ENCODE measurements at regions not wholly inside any gene's neighbourhood (a gene's known extent, or its start where the extent isn't known, plus 50 kb on each side); places are given as distances from the start of the nearest gene placed in this dataset.

DNA sequence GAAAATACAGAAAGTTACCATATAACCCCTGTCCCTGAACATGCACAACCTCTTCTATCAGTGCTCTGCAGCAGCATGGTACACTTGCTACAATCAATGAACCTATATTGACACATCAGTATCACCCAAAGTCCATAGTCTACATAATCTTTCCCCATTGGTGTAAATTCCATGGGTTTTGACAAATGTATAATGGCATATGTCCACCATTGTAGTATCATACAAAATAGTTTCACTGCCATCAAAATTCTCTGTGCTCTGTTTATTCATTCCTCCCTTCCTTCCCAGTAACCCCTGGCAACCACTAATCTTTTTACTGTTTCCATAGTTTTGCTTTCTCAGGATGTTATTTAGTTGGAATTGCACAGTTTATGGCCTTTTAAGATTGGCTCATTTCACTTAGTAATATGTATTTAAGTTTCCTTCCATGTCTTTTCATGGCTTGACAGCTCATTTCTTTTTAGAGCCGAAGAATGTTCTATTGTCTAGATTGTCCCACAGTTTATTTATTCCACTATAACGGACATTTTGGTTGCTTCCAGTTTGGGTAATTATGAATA is 1707.0 kb downstream of the EFNA5 start:
- Histone ChIP-seq H3K79me2 (ENCODE audit: low read length) (no peaks in the 10 kb centered on the region), H4K20me1 (ENCODE audit: insufficient read depth, low read length) (no peaks in the 10 kb centered on the region), H3K36me3 (replicated peaks; ENCODE audit: low read depth, low read length) (no peaks in the 10 kb centered on the region), H2AFZ (ENCODE audit: low read depth, low read length) (no peak overlapping the region), H3K4me3 (ENCODE audit: low read length) (no peak overlapping the region), H3K9ac (ENCODE audit: low read length) (no peak overlapping the region), H3K27me3 (ENCODE audit: low read depth, low read length) (no peaks in the 10 kb centered on the region), H3K4me2 (ENCODE audit: low read length) (no peak overlapping the region), H3K27ac (ENCODE audit: low read length) (no peak overlapping the region), H3K4me1 (ENCODE audit: low read length) (no peaks in the 10 kb centered on the region), H3K9me3 (ENCODE audit: insufficient read depth, low read length) (no peaks in the 10 kb centered on the region)
- TF ChIP-seq, protein P1, sequence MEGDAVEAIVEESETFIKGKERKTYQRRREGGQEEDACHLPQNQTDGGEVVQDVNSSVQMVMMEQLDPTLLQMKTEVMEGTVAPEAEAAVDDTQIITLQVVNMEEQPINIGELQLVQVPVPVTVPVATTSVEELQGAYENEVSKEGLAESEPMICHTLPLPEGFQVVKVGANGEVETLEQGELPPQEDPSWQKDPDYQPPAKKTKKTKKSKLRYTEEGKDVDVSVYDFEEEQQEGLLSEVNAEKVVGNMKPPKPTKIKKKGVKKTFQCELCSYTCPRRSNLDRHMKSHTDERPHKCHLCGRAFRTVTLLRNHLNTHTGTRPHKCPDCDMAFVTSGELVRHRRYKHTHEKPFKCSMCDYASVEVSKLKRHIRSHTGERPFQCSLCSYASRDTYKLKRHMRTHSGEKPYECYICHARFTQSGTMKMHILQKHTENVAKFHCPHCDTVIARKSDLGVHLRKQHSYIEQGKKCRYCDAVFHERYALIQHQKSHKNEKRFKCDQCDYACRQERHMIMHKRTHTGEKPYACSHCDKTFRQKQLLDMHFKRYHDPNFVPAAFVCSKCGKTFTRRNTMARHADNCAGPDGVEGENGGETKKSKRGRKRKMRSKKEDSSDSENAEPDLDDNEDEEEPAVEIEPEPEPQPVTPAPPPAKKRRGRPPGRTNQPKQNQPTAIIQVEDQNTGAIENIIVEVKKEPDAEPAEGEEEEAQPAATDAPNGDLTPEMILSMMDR (IDR thresholded peaks at IDR 0.05; ENCODE audit: low read depth, low read length) = no peak
- TF ChIP-seq EZH2phosphoT487 (IDR thresholded peaks at IDR 0.05; ENCODE audit: low read depth) = no peak

DNA sequence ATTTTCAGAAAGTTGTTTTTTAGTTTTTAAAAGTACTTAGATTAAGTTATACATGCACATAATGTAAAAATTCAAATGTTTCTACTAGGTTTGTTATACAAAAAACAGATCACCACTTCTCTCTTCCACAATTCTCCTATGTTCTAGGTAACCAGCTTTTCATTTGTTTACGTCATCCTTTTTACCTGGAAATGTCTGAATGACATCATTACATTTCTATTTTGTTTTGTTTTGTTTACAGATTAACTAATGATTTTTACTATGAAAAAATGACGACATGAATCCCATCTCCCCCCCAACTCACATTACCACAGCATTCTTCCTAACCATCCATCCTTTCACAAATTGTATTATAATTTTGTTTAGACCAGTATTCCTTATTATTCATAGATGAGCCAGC is 1709.2 kb downstream of the EFNA5 start:
- H3K4me1 ChIP-seq (ENCODE audit: low read length) = peaks cover 4% of the 10 kb centered on the region
- no peaks in the 10 kb centered on the region for H4K20me1 ChIP-seq (ENCODE audit: insufficient read depth, low read length)
- H3K4me3 ChIP-seq (ENCODE audit: low read length) = no peak overlapping the region
- H3K36me3 ChIP-seq (replicated peaks; ENCODE audit: low read depth, low read length) = no peaks in the 10 kb centered on the region
- H2AFZ ChIP-seq (ENCODE audit: low read depth, low read length) = no peak overlapping the region
- no peak for TF ChIP-seq EZH2phosphoT487 (IDR thresholded peaks at IDR 0.05; ENCODE audit: low read depth)
- TF ChIP-seq, protein P1 (IDR thresholded peaks at IDR 0.05; ENCODE audit: low read depth, low read length) = no peak
- H3K4me2 ChIP-seq (ENCODE audit: low read length) = no peak overlapping the region
- H3K9ac ChIP-seq (ENCODE audit: low read length) = no peak overlapping the region
- no peak overlapping the region for H3K27ac ChIP-seq (ENCODE audit: low read length)
- no peaks in the 10 kb centered on the region for H3K27me3 ChIP-seq (ENCODE audit: low read depth, low read length)
- H3K79me2 ChIP-seq (ENCODE audit: low read length) = no peaks in the 10 kb centered on the region
- no peaks in the 10 kb centered on the region for H3K9me3 ChIP-seq (ENCODE audit: insufficient read depth, low read length)

DNA sequence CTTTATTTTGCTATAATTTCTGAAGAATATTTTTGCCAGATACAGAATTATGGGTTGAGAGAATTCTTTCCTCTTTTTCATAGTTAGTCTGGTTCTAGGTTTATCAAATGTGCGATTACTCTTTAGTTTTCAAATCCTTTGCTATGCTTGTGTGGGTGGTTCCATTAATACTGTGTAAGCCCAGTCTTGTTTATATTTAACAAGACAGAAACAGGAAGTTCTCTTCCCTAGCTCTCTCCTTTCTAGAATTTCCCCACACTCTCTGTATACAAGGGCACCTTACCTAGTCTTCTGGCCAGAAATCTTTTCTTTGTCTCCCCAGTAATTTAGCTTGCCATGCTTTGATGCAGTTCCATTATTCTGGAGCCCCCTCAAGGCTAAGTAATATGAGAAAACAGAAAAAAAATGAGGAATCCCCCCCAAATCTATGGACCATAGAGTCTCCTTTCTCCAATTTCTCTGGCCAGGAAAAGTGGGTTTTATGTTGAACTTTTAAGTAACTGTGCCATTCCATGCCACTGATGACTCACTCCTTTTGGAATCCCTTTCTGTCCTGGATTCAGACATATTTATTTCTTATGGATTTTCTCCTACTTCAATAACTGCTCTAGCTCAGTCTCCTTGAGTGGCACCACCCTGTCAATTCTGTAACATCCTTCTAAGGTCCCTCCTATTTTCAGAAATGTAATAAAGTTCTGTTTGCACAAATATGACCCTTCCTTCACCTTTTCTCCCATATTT is 1714.1 kb downstream of the EFNA5 start:
- no peak for TF ChIP-seq EZH2phosphoT487 (IDR thresholded peaks at IDR 0.05; ENCODE audit: low read depth)
- TF ChIP-seq, protein P1 (IDR thresholded peaks at IDR 0.05; ENCODE audit: low read depth, low read length) = no peak
- H3K79me2 ChIP-seq (ENCODE audit: low read length) = no peaks in the 10 kb centered on the region
- H3K9me3 ChIP-seq (ENCODE audit: insufficient read depth, low read length) = no peaks in the 10 kb centered on the region
- H3K4me3 ChIP-seq (ENCODE audit: low read length) = no peak overlapping the region
- peak overlapping the region; percentile 25; the same call in 1 of the 2 replicates for H2AFZ ChIP-seq (ENCODE audit: low read depth, low read length)
- H3K27ac ChIP-seq (ENCODE audit: low read length) = no peak overlapping the region
- peaks cover 8% of the 10 kb centered on the region for H3K4me1 ChIP-seq (ENCODE audit: low read length)
- no peaks in the 10 kb centered on the region for H3K27me3 ChIP-seq (ENCODE audit: low read depth, low read length)
- H4K20me1 ChIP-seq (ENCODE audit: insufficient read depth, low read length) = no peaks in the 10 kb centered on the region
- no peak overlapping the region for H3K9ac ChIP-seq (ENCODE audit: low read length)
- H3K4me2 ChIP-seq (ENCODE audit: low read length) = peak overlapping the region; percentile 28
- no peaks in the 10 kb centered on the region for H3K36me3 ChIP-seq (replicated peaks; ENCODE audit: low read depth, low read length)

DNA sequence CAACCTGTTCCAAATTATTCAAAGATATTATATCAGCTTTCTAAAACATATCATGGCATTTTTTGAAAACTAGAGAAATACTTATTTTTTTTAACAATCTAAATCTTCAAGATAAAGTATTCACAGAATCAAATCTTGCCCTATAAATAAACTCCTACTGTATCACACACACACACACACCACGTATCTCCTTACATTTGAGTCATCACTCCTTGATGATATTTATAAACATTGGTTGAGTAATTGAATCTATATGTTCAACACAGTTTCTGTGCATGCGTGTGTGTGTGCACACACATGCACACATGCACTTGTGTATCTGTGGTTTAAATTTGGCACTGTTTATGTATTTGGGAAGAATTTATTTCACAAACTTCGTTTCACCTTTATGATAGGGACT is 1716.4 kb downstream of the EFNA5 start:
- H3K4me2 ChIP-seq (ENCODE audit: low read length) = no peak overlapping the region
- TF ChIP-seq, protein P1 (IDR thresholded peaks at IDR 0.05; ENCODE audit: low read depth, low read length) = no peak
- no peak for TF ChIP-seq EZH2phosphoT487 (IDR thresholded peaks at IDR 0.05; ENCODE audit: low read depth)
- H3K27ac ChIP-seq (ENCODE audit: low read length) = no peak overlapping the region
- H3K9ac ChIP-seq (ENCODE audit: low read length) = no peak overlapping the region
- H3K4me3 ChIP-seq (ENCODE audit: low read length) = no peak overlapping the region
- H3K79me2 ChIP-seq (ENCODE audit: low read length) = no peaks in the 10 kb centered on the region
- peaks cover 8% of the 10 kb centered on the region for H3K4me1 ChIP-seq (ENCODE audit: low read length)
- H3K9me3 ChIP-seq (ENCODE audit: insufficient read depth, low read length) = no peaks in the 10 kb centered on the region
- H2AFZ ChIP-seq (ENCODE audit: low read depth, low read length) = no peak overlapping the region
- no peaks in the 10 kb centered on the region for H3K36me3 ChIP-seq (replicated peaks; ENCODE audit: low read depth, low read length)
- no peaks in the 10 kb centered on the region for H3K27me3 ChIP-seq (ENCODE audit: low read depth, low read length)
- no peaks in the 10 kb centered on the region for H4K20me1 ChIP-seq (ENCODE audit: insufficient read depth, low read length)
